AG04449 (cell line): ENCODE measurements at regions not wholly inside any gene's neighbourhood (a gene's known extent, or its start where the extent isn't known, plus 50 kb on each side); places are given as distances from the start of the nearest gene placed in this dataset.

Source experiments
- CTCF ChIA-PET: fragments of 350-600 bp; formaldehyde crosslinking; extraction: SDS; loops from one replicate; lab custom pipeline; 2021; ENCODE audit warnings: antibody characterized with exemption; lab: Yijun Ruan, JAX
- POLR2A ChIA-PET: fragments of 400-600, 350-600 bp; formaldehyde crosslinking; extraction: SDS; loops from one replicate; lab custom pipeline; 2020; ENCODE audit warnings: antibody characterized with exemption, inconsistent platforms; lab: Yijun Ruan, JAX
- DNase-seq: peaks from one replicate; pipeline ENCODE4 v3.0.0-alpha.2; 2010; ENCODE audit warnings: low read depth, low spot score
- H3K4me3 ChIP-seq: 2 replicates; pipeline ENCODE4 v1.5.1; 2011; ENCODE audit warnings: low read depth, mild to moderate bottlenecking, control low read depth, low read length
- CTCF ChIP-seq: IDR thresholded peaks from one replicate; pipeline ENCODE4 v1.5.1; 2011; ENCODE audit warnings: mild to moderate bottlenecking, moderate library complexity, low read length, control low read depth, inconsistent platforms; ENCODE audit not compliant: insufficient read depth; ENCODE audit errors: missing control alignments

- ChIA-PET POLR2A (no interaction called here), CTCF (no interaction called here)
- H3K4me3 ChIP-seq = no peak overlapping the region
- no peak for DNase-seq
- no peak for TF ChIP-seq CTCF
These were observed 161.4 kb downstream of the UXS1 start for GRCh38 chr2:106032676-106033075.

GRCh38 chr2:106030287-106031268 lies 163.5 kb downstream of the UXS1 start:
- H3K4me3 ChIP-seq = 0 out of 2 replicates have a peak overlapping the region, but pooled peaks have one; percentile 6
- DNase-seq = peak; percentile 72
- TF ChIP-seq CTCF = no peak
- POLR2A ChIA-PET = no interaction called here
- CTCF ChIA-PET = no interaction called here

- POLR2A ChIA-PET = no interaction called here
- TF ChIP-seq CTCF = no peak
- no peak overlapping the region for H3K4me3 ChIP-seq
- CTCF ChIA-PET = no interaction called here
- no peak for DNase-seq
These were observed 165.9 kb downstream of the UXS1 start for GRCh38 chr2:106028192-106028591.

GRCh38 chr2:106026271-106027190 lies 167.6 kb downstream of the UXS1 start:
- no peak for DNase-seq
- H3K4me3 ChIP-seq = no peak overlapping the region
- no peak for TF ChIP-seq CTCF
- CTCF ChIA-PET = no interaction called here
- POLR2A ChIA-PET = no interaction called here

GRCh38 chr2:106025796-106026195 lies 168.3 kb downstream of the UXS1 start:
- ChIA-PET CTCF (no interaction called here), POLR2A (no interaction called here)
- no peak for TF ChIP-seq CTCF
- H3K4me3 ChIP-seq = no peak overlapping the region
- DNase-seq = no peak

GRCh38 chr2:106021662-106022028 lies 172.5 kb downstream of the UXS1 start:
- TF ChIP-seq CTCF = no peak
- ChIA-PET CTCF (no interaction called here), POLR2A (no interaction called here)
- no peak for DNase-seq
- H3K4me3 ChIP-seq = no peak overlapping the region
